Fibroblast of pulmonary artery (primary cell): ENCODE measurements at regions not wholly inside any gene's neighbourhood (a gene's known extent, or its start where the extent isn't known, plus 50 kb on each side); places are given as distances from the start of the nearest gene placed in this dataset.

Source experiments
- DNase-seq: peaks from one replicate; pipeline ENCODE4 v3.0.0-alpha.2; 2010; ENCODE audit warnings: low read depth
- H3K4me3 ChIP-seq: replicated peaks from 2 replicates; pipeline ENCODE4 v1.5.1; 2011; ENCODE audit warnings: low read depth, mild to moderate bottlenecking, control low read depth, low read length, moderate library complexity
- CTCF ChIP-seq: IDR thresholded peaks from 2 replicates; pipeline ENCODE4 v1.5.1; 2011; ENCODE audit warnings: mild to moderate bottlenecking, control low read depth, low read length, inconsistent platforms; ENCODE audit errors: missing control alignments

DNA sequence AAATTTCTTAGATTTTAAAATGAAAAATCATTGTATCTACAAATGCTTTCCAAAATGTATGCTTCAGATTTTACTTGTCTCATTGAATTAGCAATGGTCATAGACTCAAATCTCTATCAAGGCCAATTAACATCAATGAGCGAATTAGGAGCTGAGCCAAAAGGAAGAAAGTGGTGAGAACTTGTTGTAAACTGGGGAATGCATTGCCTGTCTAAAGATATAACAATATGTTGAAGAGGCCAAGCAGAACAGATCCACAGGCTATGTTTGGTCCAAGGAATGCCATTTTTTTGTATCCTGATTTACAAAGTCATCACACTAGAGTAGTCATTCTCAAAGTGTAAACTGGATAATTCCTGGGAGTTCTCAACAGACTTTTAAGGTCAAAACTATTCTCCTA lies 370.7 kb downstream of the GJA1 start:
- H3K4me3 ChIP-seq = no peak overlapping the region
- TF ChIP-seq CTCF = no peak

GRCh38 chr6:121809211-121809610 lies 373.8 kb downstream of the GJA1 start:
- peak; percentile 38 for DNase-seq
- no peak for TF ChIP-seq CTCF
- no peak overlapping the region for H3K4me3 ChIP-seq

More for the DNA sequence above, 370.7 kb downstream of the GJA1 start:
- no peak for DNase-seq

- TF ChIP-seq CTCF = no peak
- DNase-seq = no peak
- H3K4me3 ChIP-seq = no peak overlapping the region
These were observed 374.9 kb downstream of the GJA1 start for GRCh38 chr6:121810158-121811032.

GRCh38 chr6:121811106-121811505 lies 375.7 kb downstream of the GJA1 start:
- no peak for TF ChIP-seq CTCF

DNA sequence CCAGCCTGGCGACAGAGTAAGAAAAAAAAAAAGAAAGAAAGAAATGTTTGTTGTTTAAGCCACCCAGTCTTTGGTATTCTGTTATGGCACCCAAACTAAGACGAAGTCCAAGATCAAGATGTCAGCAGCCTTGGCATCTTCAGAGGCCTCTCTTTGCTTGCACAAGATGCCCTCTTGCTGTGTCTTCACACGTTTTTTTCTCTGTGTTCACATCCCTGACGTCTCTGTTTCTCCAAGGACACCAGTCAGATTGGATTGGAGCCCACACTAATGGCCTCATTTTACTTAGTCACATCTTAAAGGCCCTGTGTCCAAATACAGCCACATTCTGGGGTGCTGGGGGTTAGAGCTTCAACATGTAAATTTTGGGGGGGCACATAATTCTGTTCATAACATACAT lies 380.9 kb downstream of the GJA1 start:
- peak; percentile 51 for DNase-seq
- H3K4me3 ChIP-seq = no peak overlapping the region
- no peak for TF ChIP-seq CTCF

More at GRCh38 chr6:121811106-121811505, 375.7 kb downstream of the GJA1 start:
- DNase-seq = no peak
- no peak overlapping the region for H3K4me3 ChIP-seq

GRCh38 chr6:121816906-121817540 lies 381.6 kb downstream of the GJA1 start:
- DNase-seq = peak; percentile 41
- no peak overlapping the region for H3K4me3 ChIP-seq
- TF ChIP-seq CTCF = no peak
